Endothelial cell of umbilical vein (primary cell): ENCODE measurements at regions not wholly inside any gene's neighbourhood (a gene's known extent, or its start where the extent isn't known, plus 50 kb on each side); places are given as distances from the start of the nearest gene placed in this dataset.

Source experiments
- BruUV-seq: library from RNA; stranded (reverse); fragments of 400-500 nt; replicated peaks from 2 replicates; lab custom pipeline; 2021; lab: Mats Ljungman, UMichigan
- CTCF ChIA-PET: fragments of 300-600, 350-600 bp; sonication (Branson Sonifier 250); formaldehyde crosslinking; loops from one replicate; lab custom pipeline; 2021; ENCODE audit warnings: antibody characterized with exemption, inconsistent platforms; lab: Charles Lee
- POLR2A ChIA-PET: fragments of 300-600, 350-600 bp; sonication (Branson Sonifier 250); formaldehyde crosslinking; loops from one replicate; lab custom pipeline; 2021; ENCODE audit warnings: antibody characterized with exemption, inconsistent platforms; lab: Charles Lee
- DNase-seq: peaks from one replicate; pipeline ENCODE4 v3.0.0-alpha.2; 2011; ENCODE audit warnings: low read depth, low spot score
- FAIRE-seq: peaks from 2 replicates; lab custom pipeline; 2011; peaks lifted over from hg19 to GRCh38; lab: Jason Lieb, UNC
- H2AFZ ChIP-seq: 2 replicates; pipeline ENCODE4 v1.6.0; 2012; ENCODE audit warnings: low read depth, low read length, control low read depth, inconsistent platforms
- H3K27ac ChIP-seq: 2 replicates; pipeline ENCODE4 v1.5.1; 2011; ENCODE audit warnings: low read depth, mild to moderate bottlenecking, control low read depth, low read length, moderate library complexity; ENCODE audit not compliant: insufficient read depth
- H3K27me3 ChIP-seq, 2 experiments: 2 replicates each; pipeline versions ENCODE4 v1.6.0 to v1.6.1; 2011; ENCODE audit warnings: low read length in 2 of 2, mixed read lengths in 1 of 2; ENCODE audit not compliant: control insufficient read depth in 2 of 2, insufficient read depth in 2 of 2
- H3K36me3 ChIP-seq, 2 experiments: 2 replicates in 1 of 2; 3 replicates in 1 of 2; pipeline ENCODE4 v1.5.1; 2011; ENCODE audit warnings: low read length in 2 of 2, mild to moderate bottlenecking in 1 of 2, moderate library complexity in 1 of 2; ENCODE audit not compliant: control insufficient read depth in 2 of 2, insufficient read depth in 2 of 2; ENCODE audit errors: extremely low read depth in 1 of 2
- H3K4me1 ChIP-seq: 3 replicates; pipeline ENCODE4 v1.5.1; 2011; ENCODE audit warnings: mild to moderate bottlenecking, low read length; ENCODE audit not compliant: control insufficient read depth, insufficient read depth; ENCODE audit errors: extremely low read depth
- H3K4me2 ChIP-seq: 2 replicates; pipeline ENCODE4 v1.6.1; 2011; ENCODE audit warnings: low read length, control low read depth, mixed read lengths; ENCODE audit not compliant: insufficient read depth
- H3K4me3 ChIP-seq, 3 experiments: fragments of 200-600 bp in 1 of 3; sonication (generic), shearing (Covaris generic) in 1 of 3; replicated peaks in 1 of 3; 2 replicates each; pipeline ENCODE4 v1.5.1; 2011 to 2016; ENCODE audit warnings: control low read depth in 3 of 3, low read length in 3 of 3, mild to moderate bottlenecking in 2 of 3, inconsistent platforms in 1 of 3, low read depth in 1 of 3, moderate library complexity in 1 of 3; ENCODE audit not compliant: insufficient read depth in 1 of 3
- H3K79me2 ChIP-seq: 2 replicates; pipeline ENCODE4 v1.6.0; 2012; ENCODE audit warnings: low read length, inconsistent platforms; ENCODE audit not compliant: control insufficient read depth, insufficient read depth
- H3K9ac ChIP-seq: replicated peaks from 2 replicates; pipeline ENCODE3; 2011; ENCODE audit warnings: low read length, control low read depth; ENCODE audit not compliant: insufficient read depth; ENCODE audit errors: extremely low read depth
- H3K9me1 ChIP-seq: replicated peaks from 3 replicates; pipeline ENCODE4 v1.6.0; 2011; ENCODE audit warnings: mild to moderate bottlenecking, low read length; ENCODE audit not compliant: control insufficient read depth, insufficient read depth; ENCODE audit errors: extremely low read depth
- H3K9me3 ChIP-seq: replicated peaks from 2 replicates; pipeline ENCODE4 v1.5.1; 2012; ENCODE audit warnings: low read length, inconsistent platforms; ENCODE audit not compliant: control insufficient read depth, insufficient read depth
- H4K20me1 ChIP-seq: replicated peaks from 2 replicates; pipeline ENCODE3; 2011; ENCODE audit warnings: mild to moderate bottlenecking, low read length; ENCODE audit not compliant: control insufficient read depth, insufficient read depth; ENCODE audit errors: extremely low read depth
- CTCF ChIP-seq, 2 donors: IDR thresholded peaks; 1 replicate in 1 of 2; 2 replicates in 1 of 2; pipeline ENCODE4 v1.5.1; 2011; ENCODE audit warnings: low read length in 2 of 2, mild to moderate bottlenecking in 2 of 2, moderate library complexity in 2 of 2, control low read depth in 1 of 2, inconsistent platforms in 1 of 2, low read depth in 1 of 2; ENCODE audit not compliant: insufficient read depth in 1 of 2; ENCODE audit errors: extremely low read depth in 1 of 2
- EZH2 ChIP-seq: IDR thresholded peaks from 2 replicates; pipeline ENCODE4 v1.6.1; 2012; ENCODE audit warnings: borderline replicate concordance, low read depth, mild to moderate bottlenecking, moderate library complexity, low read length, inconsistent platforms; ENCODE audit not compliant: severe bottlenecking
- FOS ChIP-seq: IDR thresholded peaks from 2 replicates; pipeline ENCODE4 v1.6.1; 2011; ENCODE audit warnings: mild to moderate bottlenecking, low read length, moderate library complexity, borderline replicate concordance; ENCODE audit not compliant: insufficient read depth
- GATA2 ChIP-seq: IDR thresholded peaks from 2 replicates; pipeline ENCODE4 v1.7.0; 2011; ENCODE audit warnings: low read depth, mild to moderate bottlenecking, moderate library complexity, mixed read lengths, low read length; ENCODE audit not compliant: insufficient read length, insufficient read depth
- JUN ChIP-seq: IDR thresholded peaks from 2 replicates; pipeline ENCODE4 v1.6.1; 2011; ENCODE audit warnings: borderline replicate concordance, low read depth; ENCODE audit not compliant: insufficient read length, insufficient read depth
- MAX ChIP-seq: IDR thresholded peaks from 2 replicates; pipeline ENCODE4 v1.6.1; 2011; ENCODE audit not compliant: insufficient read depth, insufficient read length
- MYC ChIP-seq: IDR thresholded peaks from one replicate; pipeline ENCODE4 v1.6.1; 2011; ENCODE audit warnings: mild to moderate bottlenecking, low read depth, low read length
- POLR2A ChIP-seq: IDR thresholded peaks from 2 replicates; pipeline ENCODE4 v1.6.1; 2012; ENCODE audit warnings: low read depth, mild to moderate bottlenecking, control low read depth, low read length
- POLR2AphosphoS5 ChIP-seq: IDR thresholded peaks from 2 replicates; pipeline ENCODE4 v1.6.1; 2012; ENCODE audit warnings: low read depth, mild to moderate bottlenecking, control low read depth, low read length, moderate library complexity; ENCODE audit not compliant: insufficient read depth
- dilution Hi-C: fragments of 300-500 bp; cut with MboI; formaldehyde crosslinking; loops from one replicate; pipeline ENCODE4 v1.15.0; 2019; ENCODE audit warnings: low sequenced_read_pairs; ENCODE audit not compliant: extremely low pct_ligation_motif_present
- intact Hi-C: fragments of 100-400 bp; cut with micrococcal nuclease; formaldehyde crosslinking; loops from one replicate; pipeline ENCODE4 v1.10.0; 2022

GRCh38 chr18:67694787-67695186 lies 178.3 kb upstream of the DSEL start:
- Histone ChIP-seq H3K9me3 (no peaks in the 10 kb centered on the region), H3K4me1 (no peaks in the 10 kb centered on the region), H4K20me1 (no peaks in the 10 kb centered on the region), H3K9ac (no peak overlapping the region), H3K27me3 (no peaks in the 10 kb centered on the region), H3K4me2 (no peak overlapping the region), H3K27ac (no peak overlapping the region), H3K9me1 (no peaks in the 10 kb centered on the region), H3K79me2 (no peaks in the 10 kb centered on the region), H2AFZ (no peak overlapping the region), H3K4me3 (no peak overlapping the region), H3K36me3 (no peaks in the 10 kb centered on the region)
- no TSS peak for BruUV-seq
- dilution Hi-C loops (no loop called here), intact Hi-C loops (no loop called here)
- ChIA-PET POLR2A (interaction anchor here (0.6 kb wide), 1 partner anchor 18 kb away, joined by 3 read pairs; no protein-coding TSS in a partner anchor), CTCF (no interaction called here)
- TF ChIP-seq JUN: no peak
- no peak for TF ChIP-seq MAX
- TF ChIP-seq MYC: no peak
- TF ChIP-seq POLR2A: no peak
- no peak for TF ChIP-seq CTCF (IDR thresholded peaks at IDR 0.05; ENCODE audit: extremely low read depth in 1 of 2, insufficient read depth in 1 of 2, low read depth in 1 of 2, low read length in 2 of 2)
- TF ChIP-seq FOS: no peak
- no peak for TF ChIP-seq GATA2
- TF ChIP-seq EZH2: no peak
- TF ChIP-seq POLR2AphosphoS5: no peak
- DNase-seq: no peak
- FAIRE-seq: no peak
